ENCODE measurements at regions not wholly inside any gene's neighbourhood (a gene's known extent, or its start where the extent isn't known, plus 50 kb on each side); places are given as distances from the start of the nearest gene placed in this dataset.

GRCh38 chr4:138055890-138056289 is 186.3 kb downstream of the SLC7A11 start:
- 47% methylated on average over 2 of the region's 2 CpGs for WGBS (ENCODE audit: insufficient coverage, insufficient replicate concordance, low lambda C conversion rate, missing lambda C conversion rate)
- Histone ChIP-seq H3K4me3 (no peak overlapping the region), H3K27me3 (replicated peaks in 1 of 2; ENCODE audit: control insufficient read depth in 2 of 2, insufficient read depth in 2 of 2, low read length in 1 of 2) (no peaks in the 10 kb centered on the region), H3K79me2 (ENCODE audit: control insufficient read depth, insufficient read depth, low read length) (no peaks in the 10 kb centered on the region), H2AFZ (ENCODE audit: control insufficient read depth, low read depth, low read length) (no peak overlapping the region), H3K9ac (ENCODE audit: control insufficient read depth, insufficient read depth, low read length) (no peak overlapping the region), H3K36me3 (ENCODE audit: control insufficient read depth in 2 of 2, insufficient read depth in 2 of 2, low read length in 1 of 2) (no peaks in the 10 kb centered on the region), H3K4me2 (ENCODE audit: control insufficient read depth, insufficient read depth) (no peak overlapping the region), H3K4me1 (ENCODE audit: control insufficient read depth, insufficient read depth, low read length) (no peaks in the 10 kb centered on the region), H4K20me1 (ENCODE audit: control insufficient read depth, insufficient read depth) (no peaks in the 10 kb centered on the region), H3K27ac (ENCODE audit: control insufficient read depth, insufficient read depth) (no peak overlapping the region), H3K9me3 (replicated peaks; ENCODE audit: control insufficient read depth, insufficient read depth, low read length) (no peaks in the 10 kb centered on the region)
- no TSS peak for BruUV-seq (replicated peaks)
- DNase-seq (ENCODE audit: low read depth, low spot score) (no peak), FAIRE-seq (no peak), ATAC-seq (no peak)
- RAD21 ChIA-PET (ENCODE audit: unreplicated experiment): no interaction called here
- in situ Hi-C loops (cut with MboI): no loop called here
- no peak for TF ChIP-seq LARP7 (IDR thresholded peaks at IDR 0.05)
- no peak for TF ChIP-seq KAT2A (conservative IDR thresholded peaks at IDR 0.05; ENCODE audit: control insufficient read depth, low read depth, low read length)
- TF ChIP-seq STAT3 (IDR thresholded peaks at IDR 0.05; ENCODE audit: low read depth, low read length): no peak
- no peak for TF ChIP-seq SPI1 (IDR thresholded peaks at IDR 0.05; ENCODE audit: borderline replicate concordance, insufficient read depth, low read depth, low read length)
- no peak for TF ChIP-seq HDAC6 (IDR thresholded peaks at IDR 0.05; ENCODE audit: unreplicated experiment)
- no peak for TF ChIP-seq CBX3 (IDR thresholded peaks at IDR 0.05; ENCODE audit: borderline replicate concordance, low read depth)
- no peak for TF ChIP-seq ATF7 (IDR thresholded peaks at IDR 0.05; ENCODE audit: low read depth)
- TF ChIP-seq CUX1 (IDR thresholded peaks at IDR 0.05; ENCODE audit: insufficient replicate concordance, low read depth, low read length): no peak
- no peak for TF ChIP-seq IRF4 (IDR thresholded peaks at IDR 0.05; ENCODE audit: low read depth, low read length)
- no peak for TF ChIP-seq NFYB (IDR thresholded peaks at IDR 0.05; ENCODE audit: insufficient read depth, low read depth, low read length)
- TF ChIP-seq IKZF1 (conservative IDR thresholded peaks at IDR 0.05): no peak
- POLR2A ChIA-PET: no interaction called here
- intact Hi-C loops (cut with micrococcal nuclease; ENCODE audit: unreplicated experiment): no loop called here
- CTCF ChIA-PET: interaction anchor here (0.7 to 3.2 kb wide), 2 partner anchors 20 to 34 kb away, joined by 5 to 11 read pairs; no protein-coding TSS in a partner anchor
- SMC1A ChIA-PET (ENCODE audit: uncharacterized antibody, unreplicated experiment): no interaction called here

All from GM12878 (cell line).